Muscle of leg (tissue), 3 donors: ENCODE measurements at regions not wholly inside any gene's neighbourhood (a gene's known extent, or its start where the extent isn't known, plus 50 kb on each side); places are given as distances from the start of the nearest gene placed in this dataset.

Experiments
- DNase-seq: peaks from one replicate; pipeline ENCODE4 v3.0.0; 2013
- H3K27ac ChIP-seq: one replicate; pipeline ENCODE4 v1.5.1; 2013; ENCODE audit warnings: mild to moderate bottlenecking, low read length, control low read depth
- H3K27me3 ChIP-seq: one replicate; pipeline ENCODE4 v1.6.1; 2013; ENCODE audit warnings: low read length; ENCODE audit not compliant: control insufficient read depth, insufficient read depth
- H3K36me3 ChIP-seq: one replicate; pipeline ENCODE4 v1.6.1; 2013; ENCODE audit warnings: low read length; ENCODE audit not compliant: control insufficient read depth, insufficient read depth
- H3K4me1 ChIP-seq: one replicate; pipeline ENCODE4 v1.6.1; 2013; ENCODE audit warnings: low read length; ENCODE audit not compliant: control insufficient read depth, insufficient read depth
- H3K4me3 ChIP-seq: one replicate; pipeline ENCODE4 v1.5.1; 2013; ENCODE audit warnings: low read length, control low read depth
- H3K9me3 ChIP-seq: replicated peaks from 2 replicates; pipeline ENCODE4 v1.6.1; 2013; ENCODE audit warnings: low read depth, low read length; ENCODE audit not compliant: control insufficient read depth
- WGBS: methylation state at CpG from one replicate; pipeline ENCODE4 v1.1.5; 2013; ENCODE audit warnings: missing lambda C conversion rate; ENCODE audit not compliant: insufficient coverage; 5-methylcytosine and 5-hydroxymethylcytosine counted together

DNA sequence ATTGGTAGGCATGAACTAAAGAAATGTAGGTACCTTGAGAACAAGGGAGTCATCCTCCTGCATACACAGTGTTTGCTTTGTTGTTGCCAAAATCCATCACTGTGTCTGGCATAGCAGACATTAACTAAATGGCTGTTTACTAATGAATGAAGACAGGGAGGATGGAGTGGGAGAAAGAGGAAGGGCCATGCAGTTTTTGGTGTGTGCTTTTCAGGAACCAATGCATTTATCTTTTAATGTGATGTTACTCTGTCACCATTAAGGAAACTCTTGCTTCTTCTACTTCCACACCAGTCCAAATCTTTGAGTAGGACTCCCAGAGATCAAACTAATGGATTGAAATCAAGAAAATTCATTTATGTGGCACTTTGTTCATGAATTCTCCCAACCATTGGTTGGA lies 55.6 kb upstream of the DUSP10 start:
- no peak for DNase-seq
- H3K4me1 ChIP-seq, result no peaks in the 10 kb centered on the region
- no peaks in the 10 kb centered on the region for H3K9me3 ChIP-seq

DNA sequence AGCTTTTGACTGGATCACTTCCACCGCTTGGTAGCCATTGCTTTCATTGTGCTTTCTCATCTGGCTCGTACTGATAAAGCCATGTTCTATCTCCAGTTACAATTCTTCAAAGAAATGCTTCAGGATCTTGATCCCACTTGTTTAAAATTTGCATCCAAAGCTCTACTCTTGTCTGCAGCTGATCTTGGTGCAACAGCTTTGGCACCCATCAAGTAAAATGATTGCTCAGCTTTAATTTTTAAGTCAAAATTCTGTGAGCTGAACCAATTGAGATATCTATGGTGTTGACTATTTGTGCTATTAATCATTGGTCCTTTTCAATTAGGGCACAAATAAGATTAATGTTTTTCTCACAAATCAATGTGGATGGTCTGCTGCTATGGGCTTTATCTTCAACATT lies 54.8 kb upstream of the DUSP10 start:
- WGBS, result 81% methylated on average over 2 of the region's 2 CpGs
- Histone ChIP-seq H3K36me3 (no peaks in the 10 kb centered on the region), H3K4me1 (no peaks in the 10 kb centered on the region), H3K9me3 (no peaks in the 10 kb centered on the region), H3K27ac (no peak overlapping the region), H3K4me3 (no peak overlapping the region), H3K27me3 (no peaks in the 10 kb centered on the region)
- no peak for DNase-seq

More for the DNA sequence above, 55.6 kb upstream of the DUSP10 start:
- Histone ChIP-seq H3K36me3 (no peaks in the 10 kb centered on the region), H3K27ac (no peak overlapping the region), H3K27me3 (no peaks in the 10 kb centered on the region), H3K4me3 (no peak overlapping the region)

DNA sequence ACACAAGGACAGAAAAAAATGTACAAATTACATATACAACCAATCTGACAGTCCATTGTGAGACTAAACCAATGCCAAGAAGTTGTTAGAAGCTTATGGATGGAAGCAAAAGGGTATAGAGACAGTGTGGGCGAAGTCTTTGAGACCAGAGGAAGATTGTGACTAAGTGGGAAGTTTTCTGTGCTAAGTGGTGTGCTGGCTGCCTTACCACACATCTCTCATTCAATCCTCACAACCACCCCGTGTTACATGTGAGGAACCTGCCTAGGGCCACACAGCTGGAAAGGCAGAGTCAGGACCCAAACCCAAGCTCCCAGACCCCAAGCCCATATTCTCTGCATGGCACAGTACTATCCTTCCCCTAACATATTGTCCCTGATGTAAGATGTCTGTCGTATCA lies 53.5 kb upstream of the DUSP10 start:
- no peak overlapping the region for H3K4me3 ChIP-seq
- no peak overlapping the region for H3K27ac ChIP-seq
- no peak for DNase-seq
- H3K36me3 ChIP-seq, result no peaks in the 10 kb centered on the region
- H3K9me3 ChIP-seq, result no peaks in the 10 kb centered on the region
- H3K27me3 ChIP-seq, result no peaks in the 10 kb centered on the region
- H3K4me1 ChIP-seq, result no peaks in the 10 kb centered on the region
- no CpG with 5 or more reads among the region's 3 CpGs for WGBS

DNA sequence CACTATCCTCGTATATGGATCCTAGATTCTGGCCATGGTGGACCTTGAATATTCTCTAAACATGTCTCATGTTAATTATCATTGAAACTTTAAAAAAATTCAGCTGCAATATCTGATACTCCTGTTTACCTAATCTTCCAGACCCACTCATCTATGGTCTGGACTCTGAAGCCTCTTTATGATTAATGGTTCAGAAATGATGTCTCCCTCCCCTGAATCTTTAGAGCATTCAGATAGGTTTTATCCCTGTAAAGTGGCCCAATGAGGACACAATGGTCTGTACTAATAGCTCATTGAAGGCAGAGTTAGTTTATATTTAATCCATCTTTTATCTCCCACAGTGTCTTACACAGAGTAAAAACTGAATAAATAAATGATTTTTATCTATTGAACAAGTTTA lies 53.0 kb upstream of the DUSP10 start:
- H3K4me1 ChIP-seq, result no peaks in the 10 kb centered on the region
- H3K4me3 ChIP-seq, result no peak overlapping the region
- no peaks in the 10 kb centered on the region for H3K9me3 ChIP-seq
- WGBS, result 80% methylated on average over 1 of the region's 1 CpG
- no peaks in the 10 kb centered on the region for H3K27me3 ChIP-seq
- H3K36me3 ChIP-seq, result no peaks in the 10 kb centered on the region
- H3K27ac ChIP-seq, result no peak overlapping the region
- no peak for DNase-seq

DNA sequence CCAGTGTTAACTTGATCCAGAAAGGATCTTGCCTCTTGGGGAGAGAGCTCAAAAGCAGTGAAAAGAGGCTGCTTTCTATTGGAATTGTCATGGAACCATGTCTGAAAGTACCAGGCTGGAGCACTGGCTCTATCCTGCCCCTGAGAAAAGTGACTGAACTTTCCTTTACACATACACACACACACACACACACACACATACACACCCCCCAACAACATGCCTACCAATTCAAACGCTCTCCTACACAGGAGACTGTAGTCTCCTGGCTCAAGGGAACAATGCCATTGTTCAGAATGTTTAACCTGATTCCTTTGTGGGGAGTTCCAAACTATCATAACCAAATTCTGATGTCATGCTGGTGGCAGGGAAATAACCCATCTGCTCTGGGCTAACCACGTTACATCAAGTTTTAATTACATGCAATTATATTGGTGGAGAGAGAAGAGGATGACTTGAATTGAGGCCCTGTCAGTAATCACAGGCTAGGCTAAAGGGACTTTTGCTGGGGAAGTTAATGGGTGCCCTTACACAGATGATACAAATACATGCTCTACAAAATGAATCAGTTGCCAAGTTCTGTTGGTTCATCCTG lies 52.3 kb upstream of the DUSP10 start:
- H3K9me3 ChIP-seq, result no peaks in the 10 kb centered on the region
- no peak overlapping the region for H3K27ac ChIP-seq
- DNase-seq, result no peak
- H3K4me1 ChIP-seq, result no peaks in the 10 kb centered on the region
- H3K27me3 ChIP-seq, result no peaks in the 10 kb centered on the region
- H3K36me3 ChIP-seq, result no peaks in the 10 kb centered on the region
- no peak overlapping the region for H3K4me3 ChIP-seq
- WGBS, result no CpG with 5 or more reads among the region's 2 CpGs

DNA sequence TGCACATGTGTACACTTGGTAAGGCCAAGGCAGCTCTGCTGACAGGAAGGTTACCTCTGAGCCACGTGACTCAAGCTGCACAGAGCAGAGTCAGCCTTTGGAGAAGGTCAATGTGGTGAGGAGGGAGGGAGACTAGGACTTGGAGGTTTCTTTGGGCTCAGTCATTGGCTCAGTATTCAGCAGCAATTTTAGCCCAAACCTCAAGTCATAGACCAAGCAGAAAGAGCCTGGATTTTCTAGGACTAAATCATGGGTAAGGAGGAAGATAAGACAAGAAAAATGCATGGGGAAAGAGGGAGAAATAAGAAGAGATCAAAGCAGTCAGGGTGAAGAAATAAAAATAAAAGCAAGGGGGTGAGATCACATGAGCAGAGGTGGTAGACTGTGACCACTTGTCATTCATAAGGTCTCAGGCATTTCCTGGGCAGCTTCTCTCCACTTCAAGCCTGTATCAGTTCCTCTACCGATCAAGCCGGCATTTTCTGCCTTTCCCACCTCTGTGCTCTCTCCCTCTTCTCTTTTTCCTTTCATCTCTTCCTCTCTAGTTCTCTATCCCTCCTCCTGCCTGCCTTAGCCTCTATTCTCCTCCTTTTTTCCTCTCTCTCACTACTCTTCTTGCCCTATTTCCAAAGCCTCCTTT lies 51.7 kb upstream of the DUSP10 start:
- WGBS, result 77% methylated on average over 3 of the region's 3 CpGs

DNA sequence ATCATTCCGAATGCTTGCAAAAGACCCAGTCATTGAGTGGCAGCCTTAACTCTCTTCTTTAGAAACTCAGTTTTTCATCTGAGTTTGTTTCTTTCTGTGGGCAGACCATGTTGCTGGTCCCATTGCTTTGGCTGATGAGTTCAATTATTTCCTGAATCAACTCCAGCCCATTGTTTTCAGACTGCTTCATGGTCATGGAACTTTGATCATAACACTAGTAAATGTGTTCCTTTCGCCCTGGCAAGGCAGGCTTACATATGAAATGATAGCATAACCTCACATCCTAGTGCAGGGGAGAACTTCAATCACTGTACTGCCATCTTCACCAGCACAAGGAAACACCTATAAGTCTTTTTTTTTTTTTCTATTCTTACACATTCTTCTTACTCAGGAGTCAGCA lies 50.0 kb upstream of the DUSP10 start:
- WGBS, result 88% methylated on average over 1 of the region's 2 CpGs
- DNase-seq, result no peak
- no peak overlapping the region for H3K27ac ChIP-seq
- no peaks in the 10 kb centered on the region for H3K27me3 ChIP-seq
- no peaks in the 10 kb centered on the region for H3K9me3 ChIP-seq
- no peak overlapping the region for H3K4me3 ChIP-seq
- H3K36me3 ChIP-seq, result no peaks in the 10 kb centered on the region
- H3K4me1 ChIP-seq, result no peaks in the 10 kb centered on the region

More for the DNA sequence above, 51.7 kb upstream of the DUSP10 start:
- no peak overlapping the region for H3K27ac ChIP-seq
- no peak overlapping the region for H3K4me3 ChIP-seq
- H3K27me3 ChIP-seq, result no peaks in the 10 kb centered on the region
- H3K4me1 ChIP-seq, result no peaks in the 10 kb centered on the region
- no peaks in the 10 kb centered on the region for H3K36me3 ChIP-seq
- DNase-seq, result no peak
- no peaks in the 10 kb centered on the region for H3K9me3 ChIP-seq
